ENCODE measurements at regions not wholly inside any gene's neighbourhood (a gene's known extent, or its start where the extent isn't known, plus 50 kb on each side); places are given as distances from the start of the nearest gene placed in this dataset.

- H3K4me3 ChIP-seq (ENCODE audit: low read depth, low read length, poor library complexity, severe bottlenecking) = no peak overlapping the region
- H4K20me1 ChIP-seq (ENCODE audit: insufficient read depth, low read length) = no peaks in the 10 kb centered on the region
- no peak overlapping the region for H3K4me2 ChIP-seq (ENCODE audit: low read length)
- no peak overlapping the region for H2AFZ ChIP-seq (ENCODE audit: low read length)
- H3K9me2 ChIP-seq (ENCODE audit: low read depth, low read length) = no peaks in the 10 kb centered on the region
- TF ChIP-seq EZH2 (IDR thresholded peaks at IDR 0.05; ENCODE audit: borderline replicate concordance, low read length) (no peak), CTCF (IDR thresholded peaks at IDR 0.05; ENCODE audit: low read length) (no peak)
- H3K9ac ChIP-seq (ENCODE audit: low read length) = no peak overlapping the region
- no peaks in the 10 kb centered on the region for H3K9me3 ChIP-seq (ENCODE audit: low read length)
- no peaks in the 10 kb centered on the region for H3K36me3 ChIP-seq (ENCODE audit: insufficient read depth, low read length)
- no peaks in the 10 kb centered on the region for H3K27me3 ChIP-seq (ENCODE audit: insufficient read depth, low read length)
- H3K79me2 ChIP-seq (ENCODE audit: insufficient read depth, low read length) = no peaks in the 10 kb centered on the region
- H3K4me1 ChIP-seq (ENCODE audit: insufficient read depth, low read length, severe bottlenecking) = no peaks in the 10 kb centered on the region
- H3F3A ChIP-seq (ENCODE audit: insufficient read depth, low read length) = no peaks in the 10 kb centered on the region
- H3K27ac ChIP-seq (ENCODE audit: low read depth, low read length, poor library complexity, severe bottlenecking) = no peak overlapping the region
Observed at GRCh38 chr12:86530996-86531655, 274.9 kb upstream of the MGAT4C start.

DNA sequence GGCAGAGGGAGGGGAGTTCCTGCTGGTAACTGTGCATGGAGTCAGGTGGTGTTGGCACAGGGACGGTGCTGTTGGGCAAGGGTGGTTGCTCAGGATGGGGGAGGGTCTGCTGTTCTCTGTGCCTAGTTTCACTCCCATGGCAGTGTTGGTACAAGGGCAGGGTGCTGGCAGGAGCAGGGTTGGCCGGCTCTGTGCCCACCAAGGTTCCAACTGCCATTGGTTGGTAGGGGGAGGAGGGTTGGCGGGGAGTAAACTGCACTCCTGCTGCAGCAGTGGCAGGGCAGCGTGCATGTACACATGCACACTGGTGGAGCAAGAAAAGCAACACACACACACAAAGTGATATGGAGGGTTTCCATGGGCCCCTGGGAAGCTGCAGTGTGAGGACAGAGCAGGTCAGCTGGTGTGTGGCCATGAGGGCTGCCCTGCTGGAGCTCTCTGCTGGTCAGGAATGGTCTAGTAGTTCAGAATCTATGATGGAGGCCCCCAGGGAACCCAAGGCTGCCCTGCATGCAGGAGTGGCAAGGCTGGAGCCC, 269.9 kb upstream of the MGAT4C start:
- Histone ChIP-seq H4K20me1 (ENCODE audit: insufficient read depth, low read length) (no peaks in the 10 kb centered on the region), H2AFZ (ENCODE audit: low read length) (no peak overlapping the region), H3K9me3 (ENCODE audit: low read length) (no peaks in the 10 kb centered on the region), H3K4me2 (ENCODE audit: low read length) (no peak overlapping the region), H3K27me3 (ENCODE audit: insufficient read depth, low read length) (no peaks in the 10 kb centered on the region), H3K4me1 (ENCODE audit: insufficient read depth, low read length, severe bottlenecking) (no peaks in the 10 kb centered on the region), H3K27ac (ENCODE audit: low read depth, low read length, poor library complexity, severe bottlenecking) (no peak overlapping the region), H3K79me2 (ENCODE audit: insufficient read depth, low read length) (no peaks in the 10 kb centered on the region), H3K9ac (ENCODE audit: low read length) (no peak overlapping the region), H3K4me3 (ENCODE audit: low read depth, low read length, poor library complexity, severe bottlenecking) (no peak overlapping the region), H3K9me2 (ENCODE audit: low read depth, low read length) (no peaks in the 10 kb centered on the region), H3K36me3 (ENCODE audit: insufficient read depth, low read length) (no peaks in the 10 kb centered on the region), H3F3A (ENCODE audit: insufficient read depth, low read length) (no peaks in the 10 kb centered on the region)
- TF ChIP-seq EZH2 (IDR thresholded peaks at IDR 0.05; ENCODE audit: borderline replicate concordance, low read length) (no peak), CTCF (IDR thresholded peaks at IDR 0.05; ENCODE audit: low read length) (no peak)

DNA sequence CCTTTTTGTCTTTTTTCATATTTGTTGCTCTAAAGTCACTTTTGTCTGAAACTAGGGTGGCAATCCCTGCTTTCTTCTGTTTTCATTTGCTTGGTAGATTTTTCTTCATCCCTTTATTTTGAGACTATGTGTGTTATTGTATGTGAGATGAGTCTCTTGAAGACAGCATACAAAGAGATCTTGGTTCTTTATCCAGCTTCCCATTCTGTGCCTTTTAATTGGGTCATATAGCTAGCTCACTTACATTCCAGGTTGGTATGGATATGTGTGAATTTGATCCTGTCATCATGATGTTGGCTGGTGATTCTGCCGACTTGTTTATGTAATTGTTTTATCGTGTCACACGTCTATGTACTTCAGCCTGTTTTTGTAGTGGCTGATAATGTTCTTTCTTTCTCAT, 267.7 kb upstream of the MGAT4C start:
- Histone ChIP-seq H3K4me3 (ENCODE audit: low read depth, low read length, poor library complexity, severe bottlenecking) (no peak overlapping the region), H3K27ac (ENCODE audit: low read depth, low read length, poor library complexity, severe bottlenecking) (no peak overlapping the region), H3F3A (ENCODE audit: insufficient read depth, low read length) (no peaks in the 10 kb centered on the region), H3K27me3 (ENCODE audit: insufficient read depth, low read length) (no peaks in the 10 kb centered on the region), H3K4me2 (ENCODE audit: low read length) (no peak overlapping the region), H3K9me3 (ENCODE audit: low read length) (no peaks in the 10 kb centered on the region), H2AFZ (ENCODE audit: low read length) (no peak overlapping the region), H3K9me2 (ENCODE audit: low read depth, low read length) (no peaks in the 10 kb centered on the region), H3K79me2 (ENCODE audit: insufficient read depth, low read length) (no peaks in the 10 kb centered on the region), H4K20me1 (ENCODE audit: insufficient read depth, low read length) (no peaks in the 10 kb centered on the region), H3K36me3 (ENCODE audit: insufficient read depth, low read length) (no peaks in the 10 kb centered on the region), H3K9ac (ENCODE audit: low read length) (no peak overlapping the region), H3K4me1 (ENCODE audit: insufficient read depth, low read length, severe bottlenecking) (no peaks in the 10 kb centered on the region)
- TF ChIP-seq EZH2 (IDR thresholded peaks at IDR 0.05; ENCODE audit: borderline replicate concordance, low read length) = no peak
- no peak for TF ChIP-seq CTCF (IDR thresholded peaks at IDR 0.05; ENCODE audit: low read length)

Measured in OCI-LY1 (cell line).